MCF 10A (cell line): ENCODE measurements at regions not wholly inside any gene's neighbourhood (a gene's known extent, or its start where the extent isn't known, plus 50 kb on each side); places are given as distances from the start of the nearest gene placed in this dataset.

Experiments
- BruUV-seq: library from RNA; stranded (reverse); fragments of 400-500 nt; replicated peaks from 2 replicates; lab custom pipeline; 2021; lab: Mats Ljungman, UMichigan
- CTCF ChIA-PET: fragments of 300-600 bp; sonication (Branson Sonifier 250); formaldehyde crosslinking; extraction: SDS; loops from one replicate; lab custom pipeline; 2021; ENCODE audit warnings: antibody characterized with exemption, inconsistent platforms; lab: Yijun Ruan, JAX
- POLR2A ChIA-PET: fragments of 300-600, 350-650 bp; sonication (Branson Sonifier 250); formaldehyde crosslinking; extraction: SDS; loops from one replicate; lab custom pipeline; 2020; ENCODE audit warnings: antibody characterized with exemption, inconsistent platforms; lab: Yijun Ruan, JAX
- DNase-seq: peaks from one replicate; pipeline ENCODE4 v3.0.0-alpha.2; 2018; ENCODE audit not compliant: unreplicated experiment
- H3K27ac Mint-ChIP-seq: one replicate; pipeline ENCODE4 v1.8.0; 2022; ENCODE audit warnings: mild to moderate bottlenecking, low read depth, mixed read lengths; ENCODE audit not compliant: unreplicated experiment
- H3K27me3 Mint-ChIP-seq: one replicate; pipeline ENCODE4 v1.8.0; 2022; ENCODE audit warnings: mixed read lengths; ENCODE audit not compliant: insufficient read depth, unreplicated experiment
- H3K36me3 Mint-ChIP-seq: one replicate; pipeline ENCODE4 v1.8.0; 2022; ENCODE audit warnings: mild to moderate bottlenecking, moderate library complexity, mixed read lengths; ENCODE audit not compliant: insufficient read depth, unreplicated experiment
- H3K4me1 Mint-ChIP-seq: one replicate; pipeline ENCODE4 v1.8.0; 2022; ENCODE audit warnings: mixed read lengths; ENCODE audit not compliant: insufficient read depth, unreplicated experiment
- H3K4me3 Mint-ChIP-seq: one replicate; pipeline ENCODE4 v1.8.0; 2022; ENCODE audit warnings: mild to moderate bottlenecking, moderate library complexity, mixed read lengths; ENCODE audit not compliant: unreplicated experiment
- H3K9me3 Mint-ChIP-seq: one replicate; pipeline ENCODE4 v1.8.0; 2022; ENCODE audit warnings: mixed read lengths; ENCODE audit not compliant: unreplicated experiment
- CTCF ChIP-seq: fragments of 200-600 bp; IDR thresholded peaks from one replicate; pipeline ENCODE4 v1.8.0; 2022; ENCODE audit warnings: antibody characterized with exemption, mild to moderate bottlenecking; ENCODE audit not compliant: unreplicated experiment
- intact Hi-C: fragments of 100-400 bp; cut with micrococcal nuclease; formaldehyde crosslinking; loops from 2 replicates; pipeline ENCODE4 v1.14.1; 2022

- POLR2A ChIA-PET: no interaction called here
- H3K9me3 Mint-ChIP-seq: no peaks in the 10 kb centered on the region
- H3K36me3 Mint-ChIP-seq: no peaks in the 10 kb centered on the region
- no peaks in the 10 kb centered on the region for H3K27me3 Mint-ChIP-seq
- H3K4me1 Mint-ChIP-seq: peaks cover 4% of the 10 kb centered on the region
- TF ChIP-seq CTCF: no peak
- intact Hi-C loops: no loop called here
- CTCF ChIA-PET: interaction anchor here (0.7 to 1.5 kb wide), 2 partner anchors 108 to 1898 kb away, joined by 3 read pairs; no protein-coding TSS in a partner anchor
- BruUV-seq: no TSS peak
- peak; percentile 58 for DNase-seq
- no peak overlapping the region for H3K4me3 Mint-ChIP-seq
- H3K27ac Mint-ChIP-seq: no peak overlapping the region
Observed at GRCh38 chr3:161558236-161558635, 61.6 kb downstream of the OTOL1 start.

GRCh38 chr3:161559177-161559998, 62.8 kb downstream of the OTOL1 start:
- no peaks in the 10 kb centered on the region for H3K27me3 Mint-ChIP-seq
- peak overlapping the region; percentile 3 for H3K4me3 Mint-ChIP-seq
- no TSS peak for BruUV-seq
- H3K4me1 Mint-ChIP-seq: peaks cover 4% of the 10 kb centered on the region
- CTCF ChIA-PET: no interaction called here
- no peaks in the 10 kb centered on the region for H3K36me3 Mint-ChIP-seq
- no peak overlapping the region for H3K27ac Mint-ChIP-seq
- POLR2A ChIA-PET: no interaction called here
- intact Hi-C loops: loop anchor here (1.0 kb wide), 1 partner anchor 293 kb away; no protein-coding TSS in a partner anchor
- DNase-seq: peak; percentile 65
- TF ChIP-seq CTCF: peak; percentile 81
- H3K9me3 Mint-ChIP-seq: no peaks in the 10 kb centered on the region

- Mint-ChIP-seq H3K4me1 (peaks cover 4% of the 10 kb centered on the region), H3K9me3 (no peaks in the 10 kb centered on the region), H3K27me3 (no peaks in the 10 kb centered on the region), H3K36me3 (no peaks in the 10 kb centered on the region), H3K4me3 (peak overlapping the region; percentile 3), H3K27ac (no peak overlapping the region)
- TF ChIP-seq CTCF: peak; percentile 65
- ChIA-PET POLR2A (no interaction called here), CTCF (no interaction called here)
- no TSS peak for BruUV-seq
- peak; percentile 68 for DNase-seq
- intact Hi-C loops: loop anchor here (1.0 to 10.0 kb wide), 4 partner anchors 225 to 1930 kb away; no protein-coding TSS in a partner anchor
Observed at GRCh38 chr3:161560008-161560637, 63.5 kb downstream of the OTOL1 start.

- Mint-ChIP-seq H3K9me3 (no peaks in the 10 kb centered on the region), H3K4me3 (no peak overlapping the region), H3K27ac (no peak overlapping the region), H3K4me1 (no peaks in the 10 kb centered on the region), H3K27me3 (no peaks in the 10 kb centered on the region), H3K36me3 (no peaks in the 10 kb centered on the region)
- intact Hi-C loops: loop anchor here (10.0 kb wide), 1 partner anchor 217 kb away; no protein-coding TSS in a partner anchor
- BruUV-seq: no TSS peak
- TF ChIP-seq CTCF: no peak
- ChIA-PET CTCF (no interaction called here), POLR2A (no interaction called here)
- no peak for DNase-seq
Observed at GRCh38 chr3:161567577-161568361, 71.2 kb downstream of the OTOL1 start.
